Peyer's patch (tissue), 4 donors: ENCODE measurements at regions not wholly inside any gene's neighbourhood (a gene's known extent, or its start where the extent isn't known, plus 50 kb on each side); places are given as distances from the start of the nearest gene placed in this dataset.

Source experiments
- POLR2A ChIP-seq, 2 donors: fragments of 450-650 bp; IDR thresholded peaks; one replicate each; pipeline ENCODE4 v1.5.1; 2017; ENCODE audit warnings: antibody characterized with exemption in 2 of 2, mild to moderate bottlenecking in 2 of 2, moderate library complexity in 2 of 2
- TF ChIP-seq, protein P1 (sequence below), 6 experiments: fragments of 450-650 bp in 4 of 6; fragments of 200-600 bp in 2 of 6; sonication (generic) in 1 of 6; IDR thresholded peaks; one replicate each; pipeline ENCODE4 v1.5.1; 2017 to 2019; ENCODE audit warnings: antibody characterized with exemption in 6 of 6, mild to moderate bottlenecking in 3 of 6, moderate library complexity in 1 of 6

DNA sequence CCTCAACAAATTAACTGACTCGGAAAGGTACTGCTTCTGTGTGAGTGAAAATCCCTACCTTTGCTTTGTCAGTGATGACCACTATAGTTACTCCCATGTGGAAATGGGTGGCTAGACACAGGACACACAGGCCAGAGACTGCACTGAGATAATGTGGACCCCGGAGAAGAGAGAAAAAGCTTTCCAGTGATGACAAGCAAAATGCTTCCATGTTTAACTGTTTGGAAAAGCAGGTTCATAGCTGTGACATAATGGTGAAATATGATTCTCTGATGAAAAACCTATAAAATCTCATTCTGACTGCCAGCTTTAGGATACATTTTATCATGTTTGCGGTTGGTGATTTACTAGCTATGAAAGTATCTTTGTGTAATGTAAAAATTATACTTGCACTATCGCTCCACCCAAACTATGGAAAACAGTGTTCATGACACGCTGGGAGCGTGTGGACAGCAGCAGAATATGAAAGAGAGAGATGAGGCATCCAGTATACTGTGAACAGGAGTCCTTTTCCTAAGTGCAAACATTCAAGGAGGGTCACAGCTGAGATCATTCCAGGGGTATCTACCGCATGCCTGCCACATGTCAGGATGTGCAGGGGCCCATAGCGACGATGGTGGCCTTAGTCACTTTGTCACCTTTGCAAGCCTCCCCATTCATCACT, 782.7 kb upstream of the SOX11 start:
- TF ChIP-seq, protein P1, sequence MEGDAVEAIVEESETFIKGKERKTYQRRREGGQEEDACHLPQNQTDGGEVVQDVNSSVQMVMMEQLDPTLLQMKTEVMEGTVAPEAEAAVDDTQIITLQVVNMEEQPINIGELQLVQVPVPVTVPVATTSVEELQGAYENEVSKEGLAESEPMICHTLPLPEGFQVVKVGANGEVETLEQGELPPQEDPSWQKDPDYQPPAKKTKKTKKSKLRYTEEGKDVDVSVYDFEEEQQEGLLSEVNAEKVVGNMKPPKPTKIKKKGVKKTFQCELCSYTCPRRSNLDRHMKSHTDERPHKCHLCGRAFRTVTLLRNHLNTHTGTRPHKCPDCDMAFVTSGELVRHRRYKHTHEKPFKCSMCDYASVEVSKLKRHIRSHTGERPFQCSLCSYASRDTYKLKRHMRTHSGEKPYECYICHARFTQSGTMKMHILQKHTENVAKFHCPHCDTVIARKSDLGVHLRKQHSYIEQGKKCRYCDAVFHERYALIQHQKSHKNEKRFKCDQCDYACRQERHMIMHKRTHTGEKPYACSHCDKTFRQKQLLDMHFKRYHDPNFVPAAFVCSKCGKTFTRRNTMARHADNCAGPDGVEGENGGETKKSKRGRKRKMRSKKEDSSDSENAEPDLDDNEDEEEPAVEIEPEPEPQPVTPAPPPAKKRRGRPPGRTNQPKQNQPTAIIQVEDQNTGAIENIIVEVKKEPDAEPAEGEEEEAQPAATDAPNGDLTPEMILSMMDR (IDR thresholded peaks at IDR 0.05): no peak
- no peak for TF ChIP-seq POLR2A (IDR thresholded peaks at IDR 0.05)
